Neural cell (in vitro differentiated cells): ENCODE measurements at regions not wholly inside any gene's neighbourhood (a gene's known extent, or its start where the extent isn't known, plus 50 kb on each side); places are given as distances from the start of the nearest gene placed in this dataset.

ENCODE experiments used
- H2AFZ ChIP-seq: fragments of 200-600, 300-800 bp; sonication (generic), shearing (Covaris generic); 2 replicates; pipeline ENCODE4 v1.6.0; 2014; ENCODE audit warnings: low read depth, mild to moderate bottlenecking, antibody characterized with exemption, low read length, moderate library complexity
- H3F3A ChIP-seq: fragments of 200-600 bp; shearing (Covaris generic); 2 replicates; pipeline ENCODE4 v1.6.1; 2016; ENCODE audit warnings: mild to moderate bottlenecking, moderate library complexity, mixed read lengths, antibody characterized with exemption, low read length; ENCODE audit not compliant: insufficient read depth, poor library complexity, severe bottlenecking
- H3K27ac ChIP-seq: fragments of 200-600, 300-800 bp; sonication (generic), shearing (Covaris generic); 2 replicates; pipeline ENCODE4 v1.5.1; 2014; ENCODE audit warnings: mild to moderate bottlenecking, low read length, moderate library complexity
- H3K27me3 ChIP-seq: fragments of 300-800, 200-600 bp; sonication (generic), shearing (Covaris generic); 2 replicates; pipeline ENCODE4 v1.6.0; 2014; ENCODE audit warnings: mild to moderate bottlenecking, low read depth, low read length, moderate library complexity; ENCODE audit not compliant: insufficient read depth
- H3K36me3 ChIP-seq: fragments of 300-800, 200-600 bp; sonication (generic), shearing (Covaris generic); 2 replicates; pipeline ENCODE4 v1.5.1; 2014; ENCODE audit warnings: mild to moderate bottlenecking, antibody characterized with exemption, low read length, moderate library complexity; ENCODE audit not compliant: insufficient read depth
- H3K4me2 ChIP-seq: fragments of 300-800, 200-600 bp; sonication (generic), shearing (Covaris generic); 2 replicates; pipeline ENCODE4 v1.6.0; 2014; ENCODE audit warnings: mild to moderate bottlenecking, low read length
- H3K4me3 ChIP-seq: fragments of 300-800, 200-600 bp; sonication (generic), shearing (Covaris generic); 2 replicates; pipeline ENCODE4 v1.5.1; 2014; ENCODE audit warnings: mild to moderate bottlenecking, low read length, moderate library complexity
- H3K79me2 ChIP-seq: fragments of 200-600 bp; shearing (Covaris generic); replicated peaks from 2 replicates; pipeline ENCODE4 v1.6.0; 2014; ENCODE audit warnings: mild to moderate bottlenecking, low read length, moderate library complexity; ENCODE audit not compliant: insufficient read depth
- H3K9ac ChIP-seq: fragments of 300-800, 200-600 bp; sonication (generic), shearing (Covaris generic); 2 replicates; pipeline ENCODE4 v1.6.1; 2016; ENCODE audit warnings: mild to moderate bottlenecking, low read length, mixed read lengths
- H3K9me2 ChIP-seq: fragments of 200-600 bp; shearing (Covaris generic); 2 replicates; pipeline ENCODE4 v1.6.1; 2016; ENCODE audit warnings: mild to moderate bottlenecking, low read length, mixed read lengths; ENCODE audit not compliant: insufficient read depth
- H3K9me3 ChIP-seq: fragments of 200-600, 300-800 bp; sonication (generic), shearing (Covaris generic); 2 replicates; pipeline ENCODE4 v1.6.1; 2016; ENCODE audit warnings: mild to moderate bottlenecking, mixed run types, low read length, moderate library complexity, mixed read lengths
- H4K20me1 ChIP-seq: fragments of 200-600 bp; shearing (Covaris generic); 2 replicates; pipeline ENCODE4 v1.6.1; 2016; ENCODE audit warnings: mild to moderate bottlenecking, mixed run types; ENCODE audit not compliant: insufficient read depth
- CTCF ChIP-seq: fragments of 450-650 bp; IDR thresholded peaks from 2 replicates; pipeline ENCODE4 v1.5.1; 2014; ENCODE audit warnings: antibody characterized with exemption, mild to moderate bottlenecking, moderate library complexity; ENCODE audit not compliant: poor library complexity, severe bottlenecking
- EP300 ChIP-seq: fragments of 450-650 bp; conservative IDR thresholded peaks from 2 replicates; pipeline ENCODE4 v1.6.1; 2014; ENCODE audit warnings: antibody characterized with exemption, mild to moderate bottlenecking, moderate library complexity; ENCODE audit not compliant: poor library complexity, severe bottlenecking
- EZH2 ChIP-seq: fragments of 200-600, 300-800 bp; shearing (Covaris generic), sonication (generic); IDR thresholded peaks from 2 replicates; pipeline ENCODE4 v1.6.1; 2014; ENCODE audit warnings: antibody characterized with exemption, low read length, borderline replicate concordance, mild to moderate bottlenecking; ENCODE audit not compliant: insufficient read depth, poor library complexity, severe bottlenecking
- MXI1 ChIP-seq: fragments of 450-650 bp; conservative IDR thresholded peaks from 2 replicates; pipeline ENCODE4 v1.6.1; 2014; ENCODE audit warnings: antibody characterized with exemption, mild to moderate bottlenecking; ENCODE audit not compliant: poor library complexity, severe bottlenecking
- POLR2AphosphoS5 ChIP-seq: IDR thresholded peaks from 2 replicates; pipeline ENCODE4 v1.6.1; 2012
- RAD21 ChIP-seq: fragments of 450-650 bp; conservative IDR thresholded peaks from 2 replicates; pipeline ENCODE4 v1.6.1; 2014; ENCODE audit warnings: antibody characterized with exemption, mild to moderate bottlenecking, moderate library complexity
- REST ChIP-seq: IDR thresholded peaks from 2 replicates; pipeline ENCODE4 v1.6.1; 2012; ENCODE audit warnings: borderline replicate concordance
- SMC3 ChIP-seq: fragments of 450-650 bp; conservative IDR thresholded peaks from 2 replicates; pipeline ENCODE4 v1.6.1; 2014; ENCODE audit warnings: antibody characterized with exemption, mild to moderate bottlenecking, moderate library complexity; ENCODE audit not compliant: poor library complexity
- TAF1 ChIP-seq: IDR thresholded peaks from 2 replicates; pipeline ENCODE4 v1.6.1; 2012; ENCODE audit warnings: low read depth

GRCh38 chr7:79749856-79750255 lies 296.4 kb upstream of the MAGI2 start:
- Histone ChIP-seq H3K27ac (no peak overlapping the region), H3K4me3 (no peak overlapping the region), H3K4me2 (no peak overlapping the region), H3K9me3 (no peaks in the 10 kb centered on the region), H4K20me1 (no peaks in the 10 kb centered on the region), H3K9me2 (no peaks in the 10 kb centered on the region), H3K36me3 (no peaks in the 10 kb centered on the region), H3K9ac (no peak overlapping the region), H2AFZ (no peak overlapping the region), H3F3A (no peaks in the 10 kb centered on the region), H3K27me3 (no peaks in the 10 kb centered on the region), H3K79me2 (no peaks in the 10 kb centered on the region)
- TF ChIP-seq EP300: no peak
- no peak for TF ChIP-seq TAF1
- no peak for TF ChIP-seq MXI1
- TF ChIP-seq RAD21: no peak
- TF ChIP-seq SMC3: no peak
- TF ChIP-seq CTCF: no peak
- no peak for TF ChIP-seq POLR2AphosphoS5
- TF ChIP-seq REST: no peak

GRCh38 chr7:79741684-79742083 lies 288.2 kb upstream of the MAGI2 start:
- Histone ChIP-seq H3K9me3 (no peaks in the 10 kb centered on the region), H3K4me3 (no peak overlapping the region), H4K20me1 (no peaks in the 10 kb centered on the region), H3F3A (no peaks in the 10 kb centered on the region), H2AFZ (no peak overlapping the region), H3K27me3 (no peaks in the 10 kb centered on the region), H3K9ac (no peak overlapping the region), H3K9me2 (no peaks in the 10 kb centered on the region), H3K4me2 (no peak overlapping the region), H3K79me2 (no peaks in the 10 kb centered on the region), H3K27ac (no peak overlapping the region), H3K36me3 (no peaks in the 10 kb centered on the region)
- TF ChIP-seq MXI1: no peak
- TF ChIP-seq POLR2AphosphoS5: no peak
- TF ChIP-seq EZH2: no peak
- no peak for TF ChIP-seq REST
- TF ChIP-seq TAF1: no peak
- no peak for TF ChIP-seq RAD21
- TF ChIP-seq EP300: no peak
- TF ChIP-seq SMC3: no peak
